Kidney (tissue), 13 donors: ENCODE measurements at regions not wholly inside any gene's neighbourhood (a gene's known extent, or its start where the extent isn't known, plus 50 kb on each side); places are given as distances from the start of the nearest gene placed in this dataset.

ENCODE experiments used
- DNase-seq, 5 donors: peaks; one replicate each; pipeline ENCODE4 v3.0.0-alpha.2; 2013 to 2020
- FAIRE-seq: peaks from 2 replicates; lab custom pipeline; 2012; peaks lifted over from hg19 to GRCh38; lab: Jason Lieb, UNC
- H3K27ac ChIP-seq, 2 donors: one replicate each; pipeline ENCODE4 v1.7.0; 2013; ENCODE audit warnings: low read depth in 2 of 2, low read length in 2 of 2, inconsistent platforms in 1 of 2
- H3K27me3 ChIP-seq: one replicate; pipeline ENCODE4 v1.7.1; 2013; ENCODE audit warnings: low read length, inconsistent platforms; ENCODE audit not compliant: control insufficient read depth, insufficient read depth
- H3K36me3 ChIP-seq, 3 donors: one replicate each; pipeline versions ENCODE4 v1.7.0 to v1.7.1; 2013; ENCODE audit warnings: low read length in 3 of 3, control low read depth in 1 of 3, inconsistent platforms in 1 of 3; ENCODE audit not compliant: insufficient read depth in 3 of 3, control insufficient read depth in 2 of 3
- H3K4me1 ChIP-seq, 3 donors: one replicate each; pipeline versions ENCODE4 v1.7.0 to v1.7.1; 2013; ENCODE audit warnings: low read length in 3 of 3, inconsistent platforms in 1 of 3, low read depth in 1 of 3; ENCODE audit not compliant: control insufficient read depth in 2 of 3, insufficient read depth in 2 of 3
- H3K4me3 ChIP-seq, 3 donors: one replicate each; pipeline versions ENCODE4 v1.7.0 to v1.8.1; 2013; ENCODE audit warnings: low read length in 3 of 3, control low read depth in 1 of 3, inconsistent platforms in 1 of 3
- H3K9ac ChIP-seq, 3 donors: one replicate each; pipeline versions ENCODE4 v1.7.0 to v1.7.1; 2013; ENCODE audit warnings: low read length in 3 of 3, control low read depth in 1 of 3, inconsistent platforms in 1 of 3
- H3K9me3 ChIP-seq, 3 donors: one replicate each; pipeline versions ENCODE4 v1.7.0 to v1.7.1; 2013; ENCODE audit warnings: low read length in 3 of 3, control low read depth in 1 of 3, inconsistent platforms in 1 of 3; ENCODE audit not compliant: control insufficient read depth in 2 of 3, insufficient read depth in 1 of 3
- CTCF ChIP-seq: IDR thresholded peaks from 3 replicates; pipeline ENCODE4 v1.5.1; 2012; ENCODE audit warnings: mild to moderate bottlenecking, moderate library complexity, borderline replicate concordance; ENCODE audit not compliant: insufficient read depth; ENCODE audit errors: extremely low read depth
- intact Hi-C: fragments of 100-400 bp; cut with DNase I; formaldehyde crosslinking; loops from one replicate; pipeline ENCODE4 v1.11.1; 2022
- donor health status: control.
- donor health status: control.
- donor health status: control.
- donor health status: control.
- donor health status: control.
- donor health status: DM: yes; HTN: yes; CAD: no.
- donor health status: Normal renal cell carcinoma (clear cell type).

GRCh38 chr21:22280851-22281250 is 1282.6 kb downstream of the NCAM2 start:
- H3K4me1 ChIP-seq: no peaks in the 10 kb centered on the region
- no peak overlapping the region for H3K9ac ChIP-seq
- no peak overlapping the region for H3K27ac ChIP-seq
- H3K4me3 ChIP-seq: no peak overlapping the region
- no peak for DNase-seq
- intact Hi-C loops: no loop called here
- FAIRE-seq: no peak
- no peaks in the 10 kb centered on the region for H3K27me3 ChIP-seq
- no peak for TF ChIP-seq CTCF
- no peaks in the 10 kb centered on the region for H3K36me3 ChIP-seq
- no peaks in the 10 kb centered on the region for H3K9me3 ChIP-seq

- DNase-seq: no peak
- Histone ChIP-seq H3K9ac (no peak overlapping the region), H3K4me1 (no peaks in the 10 kb centered on the region), H3K9me3 (no peaks in the 10 kb centered on the region), H3K4me3 (no peak overlapping the region), H3K27me3 (no peaks in the 10 kb centered on the region), H3K36me3 (no peaks in the 10 kb centered on the region), H3K27ac (no peak overlapping the region)
- TF ChIP-seq CTCF: no peak
- intact Hi-C loops: no loop called here
- FAIRE-seq: no peak
These were observed 1290.8 kb downstream of the NCAM2 start for GRCh38 chr21:22288885-22289499.

GRCh38 chr21:22292144-22292543 is 1293.9 kb downstream of the NCAM2 start:
- H3K9me3 ChIP-seq: no peaks in the 10 kb centered on the region
- no peak overlapping the region for H3K27ac ChIP-seq
- DNase-seq (no peak), FAIRE-seq (no peak)
- no peaks in the 10 kb centered on the region for H3K4me1 ChIP-seq
- no peak overlapping the region for H3K4me3 ChIP-seq
- H3K27me3 ChIP-seq: no peaks in the 10 kb centered on the region
- H3K36me3 ChIP-seq: no peaks in the 10 kb centered on the region
- no peak overlapping the region for H3K9ac ChIP-seq
- no peak for TF ChIP-seq CTCF
- intact Hi-C loops: no loop called here

GRCh38 chr21:22297575-22297974 is 1299.4 kb downstream of the NCAM2 start:
- DNase-seq: no peak

More at GRCh38 chr21:22297575-22297974, 1299.4 kb downstream of the NCAM2 start:
- FAIRE-seq: no peak
- TF ChIP-seq CTCF: no peak
- no peak overlapping the region for H3K27ac ChIP-seq
- H3K4me3 ChIP-seq: no peak overlapping the region
- no peaks in the 10 kb centered on the region for H3K4me1 ChIP-seq
- H3K9ac ChIP-seq: no peak overlapping the region
- no peaks in the 10 kb centered on the region for H3K9me3 ChIP-seq
- no peaks in the 10 kb centered on the region for H3K27me3 ChIP-seq
- intact Hi-C loops: no loop called here
- H3K36me3 ChIP-seq: no peaks in the 10 kb centered on the region
